Effector memory CD8-positive, alpha-beta T cell (primary cell): ENCODE measurements at regions not wholly inside any gene's neighbourhood (a gene's known extent, or its start where the extent isn't known, plus 50 kb on each side); places are given as distances from the start of the nearest gene placed in this dataset.
"Not testable (repeated sequence)": the region's sequence is repeated elsewhere in the genome, so short reads cannot be mapped to it uniquely, and the experiment has no call there.

Source experiments
- ATAC-seq: fragments of 150-1000 bp; cut with Tn5 transposase; replicated peaks from 2 replicates; pipeline ENCODE4 v1.10.0; 2021; ENCODE audit warnings: mild to moderate bottlenecking, moderate library complexity
- DNase-seq, 3 experiments: peaks; one replicate each; pipeline ENCODE4 v3.0.0; 2021
- H3K27ac Mint-ChIP-seq, 2 donors: one replicate each; pipeline ENCODE4 v1.8.0; 2022; ENCODE audit warnings: mild to moderate bottlenecking in 2 of 2, mixed read lengths in 2 of 2, moderate library complexity in 2 of 2
- H3K27me3 Mint-ChIP-seq, 2 donors: one replicate each; pipeline ENCODE4 v1.8.0; 2022; ENCODE audit warnings: mixed read lengths in 2 of 2
- H3K36me3 Mint-ChIP-seq: one replicate; pipeline ENCODE4 v1.8.0; 2022; ENCODE audit warnings: mild to moderate bottlenecking, moderate library complexity, mixed read lengths; ENCODE audit not compliant: insufficient read depth
- H3K4me1 Mint-ChIP-seq, 2 donors: one replicate each; pipeline ENCODE4 v1.8.0; 2022; ENCODE audit warnings: low read depth in 2 of 2, mixed read lengths in 2 of 2
- H3K4me3 Mint-ChIP-seq, 2 donors: one replicate each; pipeline ENCODE4 v1.8.0; 2022; ENCODE audit warnings: mild to moderate bottlenecking in 2 of 2, mixed read lengths in 2 of 2, moderate library complexity in 2 of 2
- H3K9me3 Mint-ChIP-seq, 2 donors: one replicate each; pipeline ENCODE4 v1.8.0; 2022; ENCODE audit warnings: mixed read lengths in 2 of 2

- DNase-seq (no peak), ATAC-seq (no peak)
- no peaks in the 10 kb centered on the region for H3K27me3 Mint-ChIP-seq
- no peak overlapping the region for H3K27ac Mint-ChIP-seq
- H3K4me3 Mint-ChIP-seq: no peak overlapping the region
- no peaks in the 10 kb centered on the region for H3K36me3 Mint-ChIP-seq
- no peaks in the 10 kb centered on the region for H3K4me1 Mint-ChIP-seq
- peaks cover 2 to 6% of the 10 kb centered on the region in 2 donors for H3K9me3 Mint-ChIP-seq
These were observed 233.7 kb downstream of the TLE1 start for GRCh38 chr9:81455462-81456219.

- no peak overlapping the region for H3K4me3 Mint-ChIP-seq
These were observed 243.9 kb downstream of the TLE1 start for GRCh38 chr9:81445331-81445921.

DNA sequence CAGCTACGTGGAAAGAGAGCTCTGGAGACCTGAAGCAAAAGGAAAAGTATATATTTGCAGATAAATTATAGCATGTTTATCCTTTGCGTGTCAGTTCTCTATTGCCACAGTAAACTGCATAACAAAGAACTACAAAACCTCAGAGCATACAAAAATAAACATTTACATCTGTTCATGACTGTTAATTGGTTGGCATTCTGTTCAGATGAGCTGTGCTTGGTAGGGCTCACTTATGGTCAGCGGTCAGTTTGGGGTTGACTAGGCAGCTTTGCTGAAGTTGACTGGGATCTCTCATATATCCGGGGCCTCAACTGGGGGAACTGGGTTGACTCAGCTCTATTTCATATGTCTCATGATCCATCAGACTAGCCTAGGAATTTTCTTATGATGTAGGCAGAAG, 257.7 kb downstream of the TLE1 start:
- Mint-ChIP-seq H3K9me3 (peaks cover 10 to 14% of the 10 kb centered on the region in 2 donors), H3K27ac (no peak overlapping the region), H3K36me3 (no peaks in the 10 kb centered on the region), H3K27me3 (no peaks in the 10 kb centered on the region), H3K4me3 (no peak overlapping the region), H3K4me1 (no peaks in the 10 kb centered on the region)
- ATAC-seq (no peak), DNase-seq (no peak)

More at GRCh38 chr9:81445331-81445921, 243.9 kb downstream of the TLE1 start:
- Mint-ChIP-seq H3K4me1 (no peaks in the 10 kb centered on the region), H3K27me3 (no peaks in the 10 kb centered on the region), H3K9me3 (peaks cover 3 to 26% of the 10 kb centered on the region in 2 donors), H3K36me3 (no peaks in the 10 kb centered on the region), H3K27ac (no peak overlapping the region)
- ATAC-seq: no peak
- DNase-seq: no peak

DNA sequence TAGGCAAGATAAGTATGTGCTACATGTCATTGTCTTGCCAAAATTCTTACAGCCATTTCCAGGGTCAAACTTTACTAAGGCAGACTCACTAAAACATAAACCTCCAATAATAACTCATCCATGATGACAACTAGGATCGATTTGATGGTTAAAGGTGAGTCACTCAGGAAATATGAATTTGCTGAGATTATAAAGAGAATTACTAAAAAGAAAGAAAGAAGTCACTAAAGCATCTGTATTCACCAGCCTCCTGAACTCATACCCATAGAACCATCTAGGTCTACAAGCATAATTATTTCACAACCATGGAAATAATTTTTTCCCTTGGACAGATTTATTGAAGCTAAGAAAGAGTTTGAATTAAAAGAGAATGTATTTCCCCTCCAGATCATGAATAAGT, 258.6 kb downstream of the TLE1 start:
- no peak overlapping the region for H3K4me3 Mint-ChIP-seq
- DNase-seq: no peak
- H3K36me3 Mint-ChIP-seq: no peaks in the 10 kb centered on the region
- no peaks in the 10 kb centered on the region for H3K4me1 Mint-ChIP-seq
- H3K27me3 Mint-ChIP-seq: no peaks in the 10 kb centered on the region
- ATAC-seq: no peak
- peaks cover 13 to 19% of the 10 kb centered on the region in 2 donors for H3K9me3 Mint-ChIP-seq
- H3K27ac Mint-ChIP-seq: no peak overlapping the region

GRCh38 chr9:81427870-81428269, 261.5 kb downstream of the TLE1 start:
- H3K4me3 Mint-ChIP-seq: no peak overlapping the region
- no peaks in the 10 kb centered on the region for H3K27me3 Mint-ChIP-seq
- ATAC-seq (no peak), DNase-seq (no peak)
- H3K4me1 Mint-ChIP-seq: no peaks in the 10 kb centered on the region
- H3K36me3 Mint-ChIP-seq: no peaks in the 10 kb centered on the region
- no peak overlapping the region for H3K27ac Mint-ChIP-seq
- peaks cover 14 to 25% of the 10 kb centered on the region in 2 donors for H3K9me3 Mint-ChIP-seq

DNA sequence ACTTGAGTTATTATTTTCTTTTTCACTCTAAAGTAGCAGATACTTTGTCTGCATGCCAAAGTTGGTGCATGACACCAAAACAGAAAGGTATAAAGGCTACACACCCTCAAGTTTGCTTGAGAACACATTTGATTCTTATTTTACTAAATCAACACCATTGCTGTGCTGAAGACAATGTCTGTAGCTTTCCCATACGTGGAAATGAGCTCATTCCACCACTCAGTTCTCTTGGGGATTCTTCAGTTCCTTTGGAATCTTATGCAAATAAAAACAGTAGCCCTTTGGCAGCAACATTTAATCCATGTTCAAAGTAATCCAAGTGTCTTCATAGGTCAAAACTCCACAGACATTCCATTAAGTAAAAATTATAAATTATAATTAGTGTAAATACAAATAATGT, 264.9 kb downstream of the TLE1 start:
- Mint-ChIP-seq H3K27ac (no peak overlapping the region), H3K4me3 (no peak overlapping the region), H3K4me1 (no peaks in the 10 kb centered on the region), H3K36me3 (no peaks in the 10 kb centered on the region), H3K9me3 (peaks cover 8 to 25% of the 10 kb centered on the region in 2 donors), H3K27me3 (no peaks in the 10 kb centered on the region)
- ATAC-seq: no peak
- no peak for DNase-seq

DNA sequence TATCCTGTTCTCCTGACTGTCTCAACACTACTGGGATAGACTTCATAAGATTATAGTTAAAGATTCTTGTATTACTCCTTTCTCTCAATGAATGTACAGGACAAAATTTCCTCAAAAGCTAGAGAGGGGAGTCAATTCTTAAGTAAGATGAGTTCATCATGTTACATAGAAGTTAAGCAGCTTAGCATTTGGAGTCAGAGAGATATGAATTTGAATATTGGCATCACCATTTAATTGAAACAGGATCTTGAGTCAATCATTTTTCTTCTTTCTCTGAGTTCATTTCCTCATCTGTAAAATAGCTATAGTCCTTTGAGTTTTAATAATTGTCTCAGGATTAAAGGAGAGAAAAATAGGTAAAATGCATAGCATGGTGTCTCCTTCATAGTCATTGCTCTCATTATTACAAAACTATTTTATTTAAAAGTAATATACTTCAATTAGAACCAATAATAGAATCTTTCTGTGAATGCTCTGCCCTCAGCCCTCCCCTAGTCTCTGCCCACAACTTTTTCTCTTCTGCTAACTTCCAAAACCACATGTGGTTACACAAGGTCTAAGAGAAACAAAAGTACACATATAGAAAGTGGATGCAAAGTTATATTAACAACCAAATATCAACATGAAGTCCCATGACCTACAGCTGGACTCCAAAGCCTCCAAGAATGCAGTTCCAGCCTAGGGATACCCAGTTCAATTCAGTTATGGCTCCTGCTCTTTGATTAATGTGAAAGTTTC, 265.6 kb downstream of the TLE1 start:
- H3K4me3 Mint-ChIP-seq: no peak overlapping the region
- no peaks in the 10 kb centered on the region for H3K4me1 Mint-ChIP-seq
- no peaks in the 10 kb centered on the region for H3K27me3 Mint-ChIP-seq
- no peak overlapping the region for H3K27ac Mint-ChIP-seq
- DNase-seq (no peak), ATAC-seq (no peak)
- H3K36me3 Mint-ChIP-seq: no peaks in the 10 kb centered on the region
- H3K9me3 Mint-ChIP-seq: peaks cover 8 to 25% of the 10 kb centered on the region in 2 donors

GRCh38 chr9:81421090-81421489, 268.3 kb downstream of the TLE1 start:
- not testable (repeated sequence) for DNase-seq, H3K36me3 Mint-ChIP-seq, H3K27me3 Mint-ChIP-seq, H3K27ac Mint-ChIP-seq, ATAC-seq, H3K4me3 Mint-ChIP-seq, H3K4me1 Mint-ChIP-seq
- H3K9me3 Mint-ChIP-seq: peaks cover 8 to 15% of the 10 kb centered on the region in 2 donors

DNA sequence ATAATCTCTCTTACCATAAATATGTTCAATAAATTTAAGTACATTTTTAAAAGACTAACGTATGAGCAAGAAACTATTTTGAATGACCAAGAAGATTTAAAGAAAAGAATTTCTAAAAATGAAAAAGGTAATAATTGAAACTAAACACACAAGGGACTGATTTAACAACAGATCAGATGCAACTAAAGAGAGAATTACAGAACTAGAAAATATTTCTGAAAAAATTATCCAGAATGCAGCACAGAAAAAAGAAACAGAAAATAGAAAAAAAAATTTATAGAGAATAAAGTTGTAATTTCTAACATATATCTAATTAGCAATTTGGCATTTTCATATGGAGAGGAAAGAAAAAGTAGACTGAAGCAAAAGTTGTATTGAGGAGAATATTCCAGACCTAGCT, 269.3 kb downstream of the TLE1 start:
- Mint-ChIP-seq H3K36me3 (no peaks in the 10 kb centered on the region), H3K27me3 (no peaks in the 10 kb centered on the region), H3K4me1 (no peaks in the 10 kb centered on the region), H3K4me3 (no peak overlapping the region), H3K27ac (no peak overlapping the region), H3K9me3 (peaks cover 5 to 6% of the 10 kb centered on the region in 2 donors)
- DNase-seq (no peak), ATAC-seq (no peak)

DNA sequence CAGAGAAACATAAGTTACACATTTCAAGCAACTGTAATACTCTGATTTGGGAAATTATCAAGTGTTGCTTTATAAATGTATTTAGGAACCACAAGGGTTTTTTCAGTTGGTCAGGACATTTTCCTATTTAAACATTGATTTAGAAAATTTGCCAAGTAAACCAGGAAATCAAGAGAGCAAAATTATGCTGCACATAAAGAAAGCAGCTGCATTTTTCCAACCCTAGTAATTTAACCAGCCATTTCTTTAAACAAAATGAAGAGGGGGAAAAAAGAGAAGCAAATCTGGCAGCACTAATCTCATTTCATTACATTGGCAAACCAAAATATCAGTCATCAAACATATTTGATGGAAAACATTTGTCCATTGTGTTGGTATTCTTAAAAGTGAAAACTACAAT, 271.4 kb downstream of the TLE1 start:
- no peaks in the 10 kb centered on the region for H3K4me1 Mint-ChIP-seq
- H3K9me3 Mint-ChIP-seq: peaks cover 3 to 6% of the 10 kb centered on the region in 2 donors
- no peaks in the 10 kb centered on the region for H3K27me3 Mint-ChIP-seq
- no peaks in the 10 kb centered on the region for H3K36me3 Mint-ChIP-seq
- ATAC-seq (no peak), DNase-seq (no peak)
- no peak overlapping the region for H3K4me3 Mint-ChIP-seq
- no peak overlapping the region for H3K27ac Mint-ChIP-seq

- H3K4me3 Mint-ChIP-seq: no peak overlapping the region
- H3K4me1 Mint-ChIP-seq: no peaks in the 10 kb centered on the region
- no peak overlapping the region for H3K27ac Mint-ChIP-seq
- DNase-seq (no peak), ATAC-seq (no peak)
- H3K27me3 Mint-ChIP-seq: no peaks in the 10 kb centered on the region
- H3K36me3 Mint-ChIP-seq: no peaks in the 10 kb centered on the region
- H3K9me3 Mint-ChIP-seq: peaks cover 3 to 6% of the 10 kb centered on the region in 2 donors
These were observed 272.1 kb downstream of the TLE1 start for GRCh38 chr9:81417299-81417675.

DNA sequence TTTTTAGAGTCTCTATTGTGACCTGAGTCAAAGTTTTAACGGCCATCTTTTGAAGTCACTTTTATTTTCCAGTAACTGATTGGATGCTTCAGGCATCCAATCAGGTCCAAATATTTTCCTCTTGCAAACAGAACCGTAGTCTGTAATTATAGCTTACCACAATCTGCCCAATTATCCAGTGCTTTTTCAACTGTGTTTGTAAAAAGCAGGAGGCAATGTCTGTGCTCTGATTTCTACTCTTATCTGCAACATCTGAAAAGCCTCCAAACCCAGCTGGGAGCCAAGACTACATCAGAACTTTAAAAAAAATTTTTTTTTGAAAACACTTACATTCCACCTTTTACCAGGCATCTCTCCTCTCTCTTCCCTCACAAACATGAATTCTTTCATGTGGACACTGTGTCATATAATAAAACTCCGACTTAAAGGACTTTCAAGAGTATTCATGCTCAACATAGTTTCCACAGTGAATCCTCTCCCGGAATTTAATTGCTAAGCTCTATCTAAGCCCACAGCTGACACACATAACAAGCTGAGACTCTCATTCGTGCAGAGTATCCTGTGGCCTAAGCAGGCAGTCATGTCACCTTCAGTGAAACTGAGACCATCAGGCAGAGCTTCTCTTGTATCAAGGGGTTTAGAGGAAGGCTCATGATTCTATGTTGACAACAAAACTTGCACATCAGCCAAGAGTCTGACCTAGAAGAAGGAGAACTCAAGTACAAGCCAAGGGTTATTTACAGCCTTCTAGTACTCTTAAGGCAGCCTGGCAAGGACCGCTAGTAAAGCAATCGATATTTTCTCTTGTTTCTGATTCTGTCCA, 272.7 kb downstream of the TLE1 start:
- no peaks in the 10 kb centered on the region for H3K27me3 Mint-ChIP-seq
- no peaks in the 10 kb centered on the region for H3K36me3 Mint-ChIP-seq
- no peak overlapping the region for H3K4me3 Mint-ChIP-seq
- H3K27ac Mint-ChIP-seq: no peak overlapping the region
- H3K9me3 Mint-ChIP-seq: peaks cover 3 to 6% of the 10 kb centered on the region in 2 donors
- ATAC-seq: no peak
- no peak for DNase-seq
- H3K4me1 Mint-ChIP-seq: no peaks in the 10 kb centered on the region

DNA sequence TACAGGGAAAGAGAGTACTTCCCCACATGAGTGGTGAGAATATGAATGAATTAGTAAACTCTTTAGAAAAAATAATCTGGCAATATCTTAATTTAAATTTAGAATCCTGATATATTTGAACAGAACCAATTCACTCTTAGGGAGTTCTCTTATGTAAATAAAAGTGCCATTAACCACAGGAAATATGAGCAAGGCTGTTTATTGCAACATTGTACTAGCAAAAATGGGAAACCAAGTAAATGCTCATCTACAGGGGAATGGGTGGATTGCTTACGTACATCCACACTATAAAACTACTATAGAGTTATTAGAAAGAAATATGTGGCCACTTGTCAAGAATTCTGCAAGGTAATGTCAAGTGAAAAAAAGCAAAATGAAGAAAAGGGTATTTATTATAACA, 274.5 kb downstream of the TLE1 start:
- peaks cover 5 to 6% of the 10 kb centered on the region in 2 donors for H3K9me3 Mint-ChIP-seq
- H3K4me1 Mint-ChIP-seq: no peaks in the 10 kb centered on the region
- ATAC-seq (no peak), DNase-seq (no peak)
- no peak overlapping the region for H3K27ac Mint-ChIP-seq
- no peaks in the 10 kb centered on the region for H3K27me3 Mint-ChIP-seq
- no peak overlapping the region for H3K4me3 Mint-ChIP-seq
- no peaks in the 10 kb centered on the region for H3K36me3 Mint-ChIP-seq
